Astrocyte of the cerebellum (primary cell): ENCODE measurements at regions not wholly inside any gene's neighbourhood (a gene's known extent, or its start where the extent isn't known, plus 50 kb on each side); places are given as distances from the start of the nearest gene placed in this dataset.

Experiments used
- DNase-seq: peaks from one replicate; pipeline ENCODE4 v3.0.0-alpha.2; 2011; ENCODE audit warnings: low read depth
- H3K4me3 ChIP-seq: 2 replicates; pipeline ENCODE4 v1.5.1; 2011; ENCODE audit warnings: mild to moderate bottlenecking, low read depth, low read length, moderate library complexity
- in situ Hi-C: cut with HindIII; loops from 2 replicates; pipeline ENCODE4 v1.10.0; 2017; ENCODE audit warnings: low sequenced_read_pairs
- TF ChIP-seq, protein P1 (sequence below): IDR thresholded peaks from 2 replicates; pipeline ENCODE4 v1.5.1; 2012; ENCODE audit warnings: low read length, low read depth, moderate library complexity, mild to moderate bottlenecking; ENCODE audit errors: missing control alignments

DNA sequence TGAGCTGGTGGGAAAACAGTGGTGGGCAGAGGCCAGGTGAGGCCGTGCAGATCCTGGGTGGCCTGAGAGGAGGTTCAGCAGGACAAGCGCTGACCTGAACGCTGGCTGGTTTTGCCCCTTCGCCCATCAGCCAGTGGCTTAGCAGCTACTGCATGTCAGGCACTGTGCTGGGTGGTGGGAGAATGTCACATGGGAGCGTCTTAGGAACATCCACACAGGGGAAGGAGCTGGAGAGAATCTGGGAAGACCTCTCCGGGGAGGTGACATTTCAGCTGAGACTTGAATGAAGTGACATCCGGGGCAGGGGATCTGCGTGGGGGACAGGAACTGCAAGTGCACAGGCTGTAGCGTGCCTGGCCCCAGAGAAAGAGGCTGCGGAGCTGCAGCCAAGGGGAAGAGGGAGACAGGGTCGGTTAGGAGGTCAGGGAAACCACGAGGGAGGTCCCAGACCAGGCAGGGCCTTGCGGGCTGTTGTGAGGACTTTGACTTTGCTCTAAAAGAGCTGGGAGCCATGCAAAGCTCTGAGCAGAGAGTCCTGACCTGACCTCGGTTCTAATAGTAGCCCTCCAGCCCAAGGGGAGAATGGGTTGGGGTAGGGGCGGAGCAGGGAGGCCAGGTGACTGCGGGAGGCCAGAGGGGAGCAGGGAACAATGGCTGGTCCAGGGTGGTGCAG is 156.8 kb upstream of the PTPN1 start:
- TF ChIP-seq, protein P1, sequence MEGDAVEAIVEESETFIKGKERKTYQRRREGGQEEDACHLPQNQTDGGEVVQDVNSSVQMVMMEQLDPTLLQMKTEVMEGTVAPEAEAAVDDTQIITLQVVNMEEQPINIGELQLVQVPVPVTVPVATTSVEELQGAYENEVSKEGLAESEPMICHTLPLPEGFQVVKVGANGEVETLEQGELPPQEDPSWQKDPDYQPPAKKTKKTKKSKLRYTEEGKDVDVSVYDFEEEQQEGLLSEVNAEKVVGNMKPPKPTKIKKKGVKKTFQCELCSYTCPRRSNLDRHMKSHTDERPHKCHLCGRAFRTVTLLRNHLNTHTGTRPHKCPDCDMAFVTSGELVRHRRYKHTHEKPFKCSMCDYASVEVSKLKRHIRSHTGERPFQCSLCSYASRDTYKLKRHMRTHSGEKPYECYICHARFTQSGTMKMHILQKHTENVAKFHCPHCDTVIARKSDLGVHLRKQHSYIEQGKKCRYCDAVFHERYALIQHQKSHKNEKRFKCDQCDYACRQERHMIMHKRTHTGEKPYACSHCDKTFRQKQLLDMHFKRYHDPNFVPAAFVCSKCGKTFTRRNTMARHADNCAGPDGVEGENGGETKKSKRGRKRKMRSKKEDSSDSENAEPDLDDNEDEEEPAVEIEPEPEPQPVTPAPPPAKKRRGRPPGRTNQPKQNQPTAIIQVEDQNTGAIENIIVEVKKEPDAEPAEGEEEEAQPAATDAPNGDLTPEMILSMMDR = no peak
- DNase-seq = no peak
- in situ Hi-C loops = no loop called here
- no peak overlapping the region for H3K4me3 ChIP-seq

DNA sequence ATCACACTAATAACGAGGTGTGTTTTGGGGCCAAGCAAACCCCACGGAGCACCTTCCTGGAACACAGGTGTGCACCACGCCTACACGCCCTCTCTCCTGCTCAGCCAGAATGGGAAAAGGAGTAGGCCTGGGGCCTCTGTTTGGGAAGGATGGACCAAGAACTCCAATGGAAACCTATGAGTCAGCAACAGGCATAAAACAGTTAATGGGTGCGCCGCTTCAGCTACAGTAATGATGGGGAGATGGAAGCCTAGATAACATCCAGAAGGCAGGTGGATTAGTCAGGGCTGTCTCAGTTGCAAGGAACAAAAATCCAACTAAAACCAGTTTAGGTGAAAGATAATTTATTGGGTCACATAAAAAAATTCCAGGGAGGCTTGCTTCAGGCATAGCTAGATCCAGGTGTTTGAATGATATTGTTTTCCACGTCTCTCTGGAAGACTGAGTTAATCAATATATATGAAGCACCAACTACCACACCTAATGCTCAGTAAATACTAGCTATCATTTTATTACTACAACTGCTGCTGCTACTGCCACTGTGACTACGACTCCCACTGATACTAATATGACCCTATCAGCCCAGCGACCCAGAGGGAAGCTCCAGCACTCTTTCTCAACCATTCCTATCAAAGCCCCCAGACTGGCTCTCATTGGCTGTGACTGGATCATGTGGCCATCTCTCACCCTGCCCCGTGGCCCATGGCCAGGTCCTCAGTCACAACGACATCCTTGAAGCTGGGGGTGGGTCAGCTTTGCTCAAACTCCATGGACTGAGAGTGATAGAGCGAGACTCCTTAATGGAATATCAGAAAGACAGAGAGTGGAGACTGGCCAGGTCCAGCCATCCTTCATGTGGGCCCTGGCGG is 155.2 kb upstream of the PTPN1 start:
- no peak overlapping the region for H3K4me3 ChIP-seq
- in situ Hi-C loops = no loop called here
- TF ChIP-seq, protein P1 = no peak
- no peak for DNase-seq

DNA sequence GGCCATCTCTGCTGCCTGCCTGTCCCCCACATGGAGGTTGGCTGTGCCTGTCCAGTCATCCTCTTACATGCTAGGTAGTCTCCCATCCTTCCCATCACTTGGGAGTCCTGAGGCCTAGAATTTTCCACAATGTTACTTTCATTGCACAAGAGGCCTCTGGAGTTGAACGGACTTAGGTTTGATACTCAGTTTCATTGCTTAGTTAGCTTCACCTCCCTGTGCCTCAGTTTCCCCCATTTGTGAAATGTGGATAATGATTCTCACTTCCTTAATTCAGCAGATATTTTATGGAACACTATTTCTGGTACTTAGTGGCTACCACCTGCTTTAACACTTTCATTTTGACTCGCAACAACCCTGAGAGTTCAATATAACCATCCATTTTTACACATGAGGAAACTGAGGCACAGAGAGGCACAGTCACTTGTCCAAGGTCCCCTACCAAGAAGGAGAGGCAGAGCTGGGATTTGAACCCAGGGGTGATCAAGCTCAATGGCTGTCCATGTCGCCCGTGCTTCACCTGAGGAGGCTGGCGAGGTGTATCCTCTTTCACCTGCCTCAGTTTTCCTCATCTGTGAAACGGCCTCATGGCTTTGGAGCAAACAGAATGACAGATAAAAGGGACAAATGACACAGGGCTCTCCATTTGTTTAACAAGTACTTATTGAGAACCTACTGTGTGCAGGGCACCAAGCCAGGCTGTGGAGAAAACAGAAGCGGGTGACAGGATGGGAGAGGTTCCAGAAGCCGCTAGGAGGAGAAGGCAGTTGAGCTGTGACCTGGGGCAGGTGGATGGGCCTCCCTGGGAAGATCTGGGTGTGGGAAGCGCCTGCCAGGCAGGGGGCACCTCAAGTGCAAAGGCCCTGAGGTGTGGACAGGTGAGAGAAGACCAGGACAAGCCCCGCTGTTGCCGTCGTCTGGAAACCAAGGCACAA is 154.3 kb upstream of the PTPN1 start:
- no peak overlapping the region for H3K4me3 ChIP-seq
- in situ Hi-C loops = no loop called here
- DNase-seq = no peak
- TF ChIP-seq, protein P1 = no peak

DNA sequence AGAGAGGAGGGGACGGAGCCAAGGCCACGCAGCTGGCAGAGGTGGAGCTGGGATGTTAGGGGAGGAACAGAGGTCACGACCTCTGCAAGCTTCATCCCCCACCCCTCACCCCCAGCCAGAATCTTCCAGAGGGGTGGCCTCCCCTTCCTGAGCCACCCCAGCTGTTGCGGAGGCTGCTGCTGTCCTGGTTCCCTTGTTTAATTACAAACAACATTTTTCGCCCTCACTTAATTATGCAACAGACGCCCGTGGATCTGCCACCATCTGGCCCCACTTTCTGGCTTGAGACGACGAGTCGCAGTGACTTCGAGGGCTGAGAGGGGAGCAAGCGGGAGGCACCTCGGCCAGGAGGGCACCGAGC is 153.7 kb upstream of the PTPN1 start:
- DNase-seq = no peak
- no peak overlapping the region for H3K4me3 ChIP-seq
- TF ChIP-seq, protein P1 = no peak
- in situ Hi-C loops = no loop called here

DNA sequence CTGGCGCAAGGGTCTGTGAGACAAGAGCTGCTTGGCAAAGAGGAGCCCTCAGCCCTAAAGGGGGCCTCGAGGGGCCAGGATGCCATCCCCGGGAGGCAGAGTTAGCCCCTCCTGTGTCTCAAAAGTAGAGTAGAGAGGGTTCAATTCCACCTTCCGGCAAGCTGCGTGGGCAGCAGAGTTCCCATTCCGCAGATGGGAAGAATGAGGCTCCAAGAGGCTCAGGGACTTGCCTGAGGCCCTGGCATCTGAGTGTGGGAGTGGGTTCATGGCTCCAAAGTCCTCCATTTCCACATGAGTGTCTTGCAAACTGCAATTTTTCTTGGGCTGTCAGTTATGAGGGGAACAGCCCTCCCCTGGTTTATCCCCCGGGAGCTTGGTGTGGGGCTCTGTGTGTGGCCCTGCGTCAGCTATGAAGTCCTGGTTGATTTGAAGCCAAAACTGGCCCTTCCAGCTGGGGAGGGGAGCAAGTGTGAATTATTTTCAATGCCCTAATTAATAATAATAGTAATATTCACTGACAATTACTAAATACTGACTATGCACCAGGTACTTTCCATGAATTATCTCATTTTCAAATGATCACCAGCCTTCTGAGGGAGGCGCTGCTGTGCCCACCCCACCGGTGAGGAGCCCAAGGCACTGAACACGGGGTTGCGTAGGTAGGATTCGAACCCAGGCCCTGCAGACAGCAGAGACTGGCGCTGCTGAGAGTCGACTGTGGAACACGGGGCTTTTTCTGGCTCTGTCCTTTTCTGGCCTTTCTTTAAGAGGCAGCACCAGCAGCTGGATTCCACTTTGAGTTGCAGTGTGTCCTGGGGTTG is 153.0 kb upstream of the PTPN1 start:
- in situ Hi-C loops = no loop called here
- DNase-seq = no peak
- H3K4me3 ChIP-seq = no peak overlapping the region
- TF ChIP-seq, protein P1 = no peak
